SK-N-SH (cell line): ENCODE measurements at regions not wholly inside any gene's neighbourhood (a gene's known extent, or its start where the extent isn't known, plus 50 kb on each side); places are given as distances from the start of the nearest gene placed in this dataset.

ENCODE experiments used
- CTCF ChIA-PET: fragments of 300-600, 350-600 bp; formaldehyde crosslinking; extraction: SDS; loops from one replicate; lab custom pipeline; 2021; lab: Yijun Ruan, JAX
- POLR2A ChIA-PET: fragments of 350-600 bp; sonication (Branson Sonifier 250); formaldehyde crosslinking; extraction: SDS; loops from one replicate; lab custom pipeline; 2020; ENCODE audit warnings: antibody characterized with exemption, inconsistent platforms; lab: Yijun Ruan, JAX
- DNase-seq: peaks from one replicate; pipeline ENCODE4 v3.0.0; 2012
- H2AFZ ChIP-seq: fragments of 200-600 bp; sonication (generic); 2 replicates; pipeline ENCODE4 v1.8.1; 2016; ENCODE audit warnings: antibody characterized with exemption, mild to moderate bottlenecking, low read depth
- H3F3A ChIP-seq: fragments of 200-600 bp; sonication (generic); replicated peaks from 2 replicates; pipeline ENCODE3; 2016; ENCODE audit warnings: antibody characterized with exemption, mild to moderate bottlenecking; ENCODE audit not compliant: insufficient read depth
- H3K27ac ChIP-seq, 2 experiments: fragments of 200-500 bp in 1 of 2; fragments of 200-600 bp in 1 of 2; sonication (Bioruptor generic) in 1 of 2; sonication (generic), shearing (Covaris generic) in 1 of 2; 2 replicates each; pipeline versions ENCODE4 v1.5.1 to v1.6.1; 2014 to 2016; ENCODE audit warnings: low read depth in 2 of 2, inconsistent platforms in 1 of 2, low read length in 1 of 2, mild to moderate bottlenecking in 1 of 2, mixed read lengths in 1 of 2
- H3K27me3 ChIP-seq: fragments of 200-600 bp; sonication (generic), shearing (Covaris generic); 2 replicates; pipeline ENCODE4 v1.6.1; 2016; ENCODE audit warnings: mixed run types; ENCODE audit not compliant: insufficient read depth
- H3K36me3 ChIP-seq, 2 experiments: fragments of 200-500 bp in 1 of 2; fragments of 200-600 bp in 1 of 2; sonication (Bioruptor generic) in 1 of 2; sonication (generic) in 1 of 2; replicated peaks in 1 of 2; 2 replicates each; pipeline versions ENCODE3 to v1.5.1; 2014 to 2016; ENCODE audit warnings: low read length in 1 of 2, mild to moderate bottlenecking in 1 of 2; ENCODE audit not compliant: insufficient read depth in 2 of 2, control insufficient read depth in 1 of 2
- H3K4me1 ChIP-seq, 2 experiments: fragments of 200-500 bp in 1 of 2; fragments of 200-600 bp in 1 of 2; sonication (Bioruptor generic) in 1 of 2; sonication (generic), shearing (Covaris generic) in 1 of 2; 2 replicates each; pipeline versions ENCODE4 v1.5.1 to v1.6.1; 2014 to 2016; ENCODE audit warnings: low read depth in 1 of 2, low read length in 1 of 2, mixed run types in 1 of 2; ENCODE audit not compliant: insufficient read depth in 2 of 2, control insufficient read depth in 1 of 2
- H3K4me2 ChIP-seq: fragments of 200-600 bp; sonication (generic), shearing (Covaris generic); 2 replicates; pipeline ENCODE4 v1.6.1; 2017; ENCODE audit warnings: mixed run types
- H3K4me3 ChIP-seq, 2 experiments: fragments of 200-500 bp in 1 of 2; fragments of 200-600 bp in 1 of 2; sonication (Bioruptor generic) in 1 of 2; sonication (generic), shearing (Covaris generic) in 1 of 2; 2 replicates each; pipeline versions ENCODE4 v1.5.1 to v1.8.1; 2014 to 2016; ENCODE audit warnings: low read depth in 2 of 2, inconsistent platforms in 1 of 2, low read length in 1 of 2, mild to moderate bottlenecking in 1 of 2, mixed read lengths in 1 of 2, moderate library complexity in 1 of 2
- H3K79me2 ChIP-seq: fragments of 200-600 bp; sonication (generic); 2 replicates; pipeline ENCODE4 v1.8.1; 2017; ENCODE audit warnings: mild to moderate bottlenecking; ENCODE audit not compliant: insufficient read depth
- H3K9ac ChIP-seq: fragments of 200-600 bp; sonication (generic); 2 replicates; pipeline ENCODE4 v1.6.1; 2017; ENCODE audit warnings: mixed run types
- H3K9me2 ChIP-seq: fragments of 200-600 bp; sonication (generic); 2 replicates; pipeline ENCODE4 v1.6.1; 2017; ENCODE audit warnings: mixed run types
- H3K9me3 ChIP-seq: fragments of 200-600 bp; sonication (generic); 2 replicates; pipeline ENCODE4 v1.6.1; 2017; ENCODE audit warnings: mixed run types, mild to moderate bottlenecking, moderate library complexity
- H4K20me1 ChIP-seq: fragments of 200-600 bp; sonication (generic); 2 replicates; pipeline ENCODE4 v1.6.1; 2017; ENCODE audit warnings: mild to moderate bottlenecking, mixed run types; ENCODE audit not compliant: insufficient read depth
- CHD2 ChIP-seq: fragments of 150-350 bp; IDR thresholded peaks from 2 replicates; pipeline ENCODE4 v1.6.1; 2018; ENCODE audit warnings: low read length; ENCODE audit not compliant: partially characterized antibody
- ELF1 ChIP-seq: IDR thresholded peaks from 2 replicates; pipeline ENCODE4 v1.4.0; 2012
- EP300 ChIP-seq, 2 experiments: IDR thresholded peaks; 2 replicates each; pipeline versions ENCODE4 v1.4.0 to v1.6.1; 2012; ENCODE audit warnings: borderline replicate concordance in 1 of 2, low read depth in 1 of 2, low read length in 1 of 2
- EZH2phosphoT487 ChIP-seq: fragments of 200-600 bp; sonication (generic); IDR thresholded peaks from 2 replicates; pipeline ENCODE4 v1.6.1; 2017; ENCODE audit warnings: low read depth, mixed run types, mild to moderate bottlenecking, antibody characterized with exemption, moderate library complexity, borderline replicate concordance
- FOXM1 ChIP-seq: IDR thresholded peaks from 2 replicates; pipeline ENCODE4 v1.4.0; 2012; ENCODE audit warnings: low read depth, mild to moderate bottlenecking
- GATA2 ChIP-seq: sonication (generic); formaldehyde crosslinking; IDR thresholded peaks from 2 replicates; pipeline ENCODE4 v1.5.0; 2020; ENCODE audit warnings: mild to moderate bottlenecking, missing genetic modification reagents
- MXI1 ChIP-seq: IDR thresholded peaks from 2 replicates; pipeline ENCODE4 v1.6.1; 2012; ENCODE audit warnings: mild to moderate bottlenecking, low read depth, low read length, improper control_type of control experiment
- NRF1 ChIP-seq: IDR thresholded peaks from 2 replicates; pipeline ENCODE4 v1.6.1; 2012; ENCODE audit warnings: low read depth, mild to moderate bottlenecking, low read length
- RCOR1 ChIP-seq: fragments of 150-350 bp; IDR thresholded peaks from 2 replicates; pipeline ENCODE4 v1.6.1; 2017; ENCODE audit warnings: antibody characterized with exemption, low read length
- RXRA ChIP-seq: IDR thresholded peaks from 2 replicates; pipeline ENCODE4 v1.4.0; 2012; ENCODE audit warnings: low read depth, mild to moderate bottlenecking, borderline replicate concordance
- WGBS: methylation state at CpG from one replicate; pipeline ENCODE4 v1.1.6; 2017; ENCODE audit warnings: low lambda C conversion rate; 5-methylcytosine and 5-hydroxymethylcytosine counted together
- TF ChIP-seq, protein P1 (sequence below): fragments of 150-350 bp; IDR thresholded peaks from 2 replicates; pipeline ENCODE4 v1.6.1; 2017; ENCODE audit warnings: antibody characterized with exemption, low read length, low read depth, borderline replicate concordance
- TF ChIP-seq, protein P2 (sequence below): IDR thresholded peaks from 2 replicates; pipeline ENCODE4 v1.4.0; 2012; ENCODE audit warnings: low read depth
- TF ChIP-seq, protein P3 (sequence below): IDR thresholded peaks from 2 replicates; pipeline ENCODE4; 2012
- TF ChIP-seq, protein P4 (sequence below): fragments of 200-600 bp; sonication (generic); IDR thresholded peaks from 2 replicates; pipeline ENCODE4 v1.6.1; 2017; ENCODE audit warnings: antibody characterized with exemption, mild to moderate bottlenecking, moderate library complexity

DNA sequence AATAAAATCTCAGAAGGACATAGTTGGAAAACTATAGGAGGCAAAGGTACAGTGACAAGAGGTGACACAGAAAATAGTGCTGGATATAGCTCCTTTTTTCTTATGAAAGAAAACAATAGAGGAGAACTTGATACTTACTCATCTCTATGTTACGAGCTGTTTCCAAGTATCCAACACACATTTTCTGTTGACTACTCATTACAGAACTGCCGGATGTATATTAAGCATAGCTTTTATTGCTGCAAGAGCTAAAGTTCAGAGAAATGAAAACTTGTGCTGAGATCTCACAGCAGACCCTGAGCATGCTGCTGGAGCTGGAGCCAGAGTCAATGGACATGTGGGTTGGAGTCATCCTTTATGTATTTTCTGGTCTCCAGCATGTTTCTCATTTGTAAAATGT lies 210.0 kb upstream of the NT5C1B start:
- WGBS = 66% methylated on average over 2 of the region's 2 CpGs
- no peaks in the 10 kb centered on the region for H3K9me2 ChIP-seq
- no peaks in the 10 kb centered on the region for H4K20me1 ChIP-seq
- no peaks in the 10 kb centered on the region for H3F3A ChIP-seq
- no peaks in the 10 kb centered on the region for H3K27me3 ChIP-seq
- H3K4me1 ChIP-seq = no peaks in the 10 kb centered on the region
- H3K4me3 ChIP-seq = no peak overlapping the region
- no peaks in the 10 kb centered on the region for H3K9me3 ChIP-seq
- H3K36me3 ChIP-seq = no peaks in the 10 kb centered on the region
- no peak for DNase-seq
- H3K79me2 ChIP-seq = no peaks in the 10 kb centered on the region
- POLR2A ChIA-PET = interaction anchor here (0.6 kb wide), 1 partner anchor 13 kb away, joined by 3 read pairs; no protein-coding TSS in a partner anchor
- no peak for TF ChIP-seq CHD2
- no peak for TF ChIP-seq RCOR1
- TF ChIP-seq EP300 (IDR thresholded peaks at IDR 0.05; ENCODE audit: borderline replicate concordance in 1 of 2, low read depth in 1 of 2, low read length in 1 of 2) = no peak
- no peak for TF ChIP-seq RXRA
- TF ChIP-seq, protein P1, sequence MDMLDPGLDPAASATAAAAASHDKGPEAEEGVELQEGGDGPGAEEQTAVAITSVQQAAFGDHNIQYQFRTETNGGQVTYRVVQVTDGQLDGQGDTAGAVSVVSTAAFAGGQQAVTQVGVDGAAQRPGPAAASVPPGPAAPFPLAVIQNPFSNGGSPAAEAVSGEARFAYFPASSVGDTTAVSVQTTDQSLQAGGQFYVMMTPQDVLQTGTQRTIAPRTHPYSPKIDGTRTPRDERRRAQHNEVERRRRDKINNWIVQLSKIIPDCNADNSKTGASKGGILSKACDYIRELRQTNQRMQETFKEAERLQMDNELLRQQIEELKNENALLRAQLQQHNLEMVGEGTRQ = no peak
- TF ChIP-seq, protein P2, sequence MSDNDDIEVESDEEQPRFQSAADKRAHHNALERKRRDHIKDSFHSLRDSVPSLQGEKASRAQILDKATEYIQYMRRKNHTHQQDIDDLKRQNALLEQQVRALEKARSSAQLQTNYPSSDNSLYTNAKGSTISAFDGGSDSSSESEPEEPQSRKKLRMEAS = no peak
- TF ChIP-seq, protein P3, sequence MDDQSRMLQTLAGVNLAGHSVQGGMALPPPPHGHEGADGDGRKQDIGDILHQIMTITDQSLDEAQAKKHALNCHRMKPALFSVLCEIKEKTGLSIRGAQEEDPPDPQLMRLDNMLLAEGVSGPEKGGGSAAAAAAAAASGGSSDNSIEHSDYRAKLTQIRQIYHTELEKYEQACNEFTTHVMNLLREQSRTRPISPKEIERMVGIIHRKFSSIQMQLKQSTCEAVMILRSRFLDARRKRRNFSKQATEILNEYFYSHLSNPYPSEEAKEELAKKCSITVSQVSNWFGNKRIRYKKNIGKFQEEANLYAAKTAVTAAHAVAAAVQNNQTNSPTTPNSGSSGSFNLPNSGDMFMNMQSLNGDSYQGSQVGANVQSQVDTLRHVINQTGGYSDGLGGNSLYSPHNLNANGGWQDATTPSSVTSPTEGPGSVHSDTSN = no peak
- no peak for TF ChIP-seq FOXM1
- no peak for TF ChIP-seq ELF1
- TF ChIP-seq GATA2 (CRISPR knock-in tag) = no peak
- TF ChIP-seq NRF1 = no peak
- TF ChIP-seq EZH2phosphoT487 = no peak
- TF ChIP-seq, protein P4, sequence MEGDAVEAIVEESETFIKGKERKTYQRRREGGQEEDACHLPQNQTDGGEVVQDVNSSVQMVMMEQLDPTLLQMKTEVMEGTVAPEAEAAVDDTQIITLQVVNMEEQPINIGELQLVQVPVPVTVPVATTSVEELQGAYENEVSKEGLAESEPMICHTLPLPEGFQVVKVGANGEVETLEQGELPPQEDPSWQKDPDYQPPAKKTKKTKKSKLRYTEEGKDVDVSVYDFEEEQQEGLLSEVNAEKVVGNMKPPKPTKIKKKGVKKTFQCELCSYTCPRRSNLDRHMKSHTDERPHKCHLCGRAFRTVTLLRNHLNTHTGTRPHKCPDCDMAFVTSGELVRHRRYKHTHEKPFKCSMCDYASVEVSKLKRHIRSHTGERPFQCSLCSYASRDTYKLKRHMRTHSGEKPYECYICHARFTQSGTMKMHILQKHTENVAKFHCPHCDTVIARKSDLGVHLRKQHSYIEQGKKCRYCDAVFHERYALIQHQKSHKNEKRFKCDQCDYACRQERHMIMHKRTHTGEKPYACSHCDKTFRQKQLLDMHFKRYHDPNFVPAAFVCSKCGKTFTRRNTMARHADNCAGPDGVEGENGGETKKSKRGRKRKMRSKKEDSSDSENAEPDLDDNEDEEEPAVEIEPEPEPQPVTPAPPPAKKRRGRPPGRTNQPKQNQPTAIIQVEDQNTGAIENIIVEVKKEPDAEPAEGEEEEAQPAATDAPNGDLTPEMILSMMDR = no peak
- no peak for TF ChIP-seq MXI1
- CTCF ChIA-PET = interaction anchor here (1.5 kb wide), 1 partner anchor 279 kb away, joined by 8 read pairs; no protein-coding TSS in a partner anchor
- H3K27ac ChIP-seq = 0 out of 4 replicates have a peak overlapping the region, but pooled peaks of 1 of the 2 experiments have one; percentile 2
- no peak overlapping the region for H3K9ac ChIP-seq
- no peak overlapping the region for H2AFZ ChIP-seq
- no peak overlapping the region for H3K4me2 ChIP-seq
